ENCODE measurements at regions not wholly inside any gene's neighbourhood (a gene's known extent, or its start where the extent isn't known, plus 50 kb on each side); places are given as distances from the start of the nearest gene placed in this dataset.
"Not testable (repeated sequence)": the region's sequence is repeated elsewhere in the genome, so short reads cannot be mapped to it uniquely, and the experiment has no call there.

- DNase-seq, result not testable (repeated sequence)
Observed at GRCh38 chr1:228611707-228612106, 123.6 kb upstream of the RHOU start.

DNA sequence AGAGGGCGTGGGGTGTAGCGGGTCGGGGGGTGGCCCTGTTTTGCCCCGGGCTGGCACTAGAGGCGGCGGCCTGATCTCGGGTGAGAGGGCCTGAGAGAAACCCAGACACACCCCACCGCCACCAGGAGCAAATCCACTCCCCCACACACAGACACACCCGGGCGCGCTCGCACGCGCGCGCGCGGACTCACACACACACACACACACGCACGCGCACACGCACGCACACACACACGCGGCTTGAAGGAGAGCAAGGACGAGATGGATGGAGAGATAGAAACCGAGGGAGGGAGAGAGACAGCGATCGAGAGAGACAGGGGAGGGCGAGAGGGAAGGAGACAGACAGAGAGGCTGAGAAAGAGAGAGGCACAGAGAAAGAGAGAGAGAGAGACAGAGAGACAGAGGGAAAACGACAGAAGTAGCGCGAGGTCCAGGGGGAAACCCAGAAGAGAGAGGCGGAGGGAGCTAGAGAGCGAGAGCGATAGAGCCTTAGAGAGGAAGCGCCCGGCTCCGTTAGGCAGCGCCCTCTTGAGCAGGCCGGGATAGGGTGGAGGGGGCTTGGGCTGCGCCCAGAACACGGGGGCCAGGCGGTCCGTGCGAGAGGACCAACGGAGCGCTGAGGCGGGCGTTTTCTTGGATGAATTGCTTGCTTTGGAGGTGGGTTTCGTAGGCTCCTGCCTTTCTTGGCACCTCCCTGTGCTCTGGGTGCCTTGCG is 113.1 kb upstream of the RHOU start:
- not testable (repeated sequence) for DNase-seq

DNA sequence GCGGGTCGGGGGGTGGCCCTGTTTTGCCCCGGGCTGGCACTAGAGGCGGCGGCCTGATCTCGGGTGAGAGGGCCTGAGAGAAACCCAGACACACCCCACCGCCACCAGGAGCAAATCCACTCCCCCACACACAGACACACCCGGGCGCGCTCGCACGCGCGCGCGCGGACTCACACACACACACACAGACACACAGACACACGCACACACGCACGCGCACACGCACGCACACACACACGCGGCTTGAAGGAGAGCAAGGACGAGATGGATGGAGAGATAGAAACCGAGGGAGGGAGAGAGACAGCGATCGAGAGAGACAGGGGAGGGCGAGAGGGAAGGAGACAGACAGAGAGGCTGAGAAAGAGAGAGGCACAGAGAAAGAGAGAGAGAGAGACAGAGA is 108.8 kb upstream of the RHOU start:
- not testable (repeated sequence) for DNase-seq

DNA sequence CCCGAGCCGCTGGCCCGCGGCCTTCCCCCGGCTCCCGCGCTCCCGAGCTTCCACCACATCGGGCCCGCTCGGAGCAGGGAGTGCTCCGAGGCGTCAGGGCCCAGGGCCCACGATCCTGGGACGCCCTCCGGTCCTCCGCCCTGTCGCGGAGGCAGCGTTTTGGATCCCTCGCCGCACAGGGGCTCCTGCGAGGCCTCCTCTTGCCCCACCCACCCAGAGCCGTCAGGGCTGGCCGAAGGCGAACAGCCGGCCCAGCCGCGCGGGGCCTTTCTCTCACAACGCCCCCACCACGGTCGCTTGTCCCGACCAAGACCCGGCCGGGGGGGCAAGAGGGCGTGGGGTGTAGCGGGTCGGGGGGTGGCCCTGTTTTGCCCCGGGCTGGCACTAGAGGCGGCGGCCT is 102.4 kb upstream of the RHOU start:
- DNase-seq, result not testable (repeated sequence)

DNA sequence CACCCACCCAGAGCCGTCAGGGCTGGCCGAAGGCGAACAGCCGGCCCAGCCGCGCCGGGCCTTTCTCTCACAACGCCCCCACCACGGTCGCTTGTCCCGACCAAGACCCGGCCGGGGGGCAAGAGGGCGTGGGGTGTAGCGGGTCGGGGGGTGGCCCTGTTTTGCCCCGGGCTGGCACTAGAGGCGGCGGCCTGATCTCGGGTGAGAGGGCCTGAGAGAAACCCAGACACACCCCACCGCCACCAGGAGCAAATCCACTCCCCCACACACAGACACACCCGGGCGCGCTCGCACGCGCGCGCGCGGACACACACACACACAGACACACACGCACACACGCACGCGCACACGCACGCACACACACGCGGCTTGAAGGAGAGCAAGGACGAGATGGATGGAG is 100.0 kb upstream of the RHOU start:
- DNase-seq, result not testable (repeated sequence)

DNA sequence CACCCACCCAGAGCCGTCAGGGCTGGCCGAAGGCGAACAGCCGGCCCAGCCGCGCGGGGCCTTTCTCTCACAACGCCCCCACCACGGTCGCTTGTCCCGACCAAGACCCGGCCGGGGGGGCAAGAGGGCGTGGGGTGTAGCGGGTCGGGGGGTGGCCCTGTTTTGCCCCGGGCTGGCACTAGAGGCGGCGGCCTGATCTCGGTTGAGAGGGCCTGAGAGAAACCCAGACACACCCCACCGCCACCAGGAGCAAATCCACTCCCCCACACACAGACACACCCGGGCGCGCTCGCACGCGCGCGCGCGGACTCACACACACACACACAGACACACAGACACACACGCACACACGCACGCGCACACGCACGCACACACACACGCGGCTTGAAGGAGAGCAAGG is 97.8 kb upstream of the RHOU start:
- DNase-seq, result not testable (repeated sequence)

DNA sequence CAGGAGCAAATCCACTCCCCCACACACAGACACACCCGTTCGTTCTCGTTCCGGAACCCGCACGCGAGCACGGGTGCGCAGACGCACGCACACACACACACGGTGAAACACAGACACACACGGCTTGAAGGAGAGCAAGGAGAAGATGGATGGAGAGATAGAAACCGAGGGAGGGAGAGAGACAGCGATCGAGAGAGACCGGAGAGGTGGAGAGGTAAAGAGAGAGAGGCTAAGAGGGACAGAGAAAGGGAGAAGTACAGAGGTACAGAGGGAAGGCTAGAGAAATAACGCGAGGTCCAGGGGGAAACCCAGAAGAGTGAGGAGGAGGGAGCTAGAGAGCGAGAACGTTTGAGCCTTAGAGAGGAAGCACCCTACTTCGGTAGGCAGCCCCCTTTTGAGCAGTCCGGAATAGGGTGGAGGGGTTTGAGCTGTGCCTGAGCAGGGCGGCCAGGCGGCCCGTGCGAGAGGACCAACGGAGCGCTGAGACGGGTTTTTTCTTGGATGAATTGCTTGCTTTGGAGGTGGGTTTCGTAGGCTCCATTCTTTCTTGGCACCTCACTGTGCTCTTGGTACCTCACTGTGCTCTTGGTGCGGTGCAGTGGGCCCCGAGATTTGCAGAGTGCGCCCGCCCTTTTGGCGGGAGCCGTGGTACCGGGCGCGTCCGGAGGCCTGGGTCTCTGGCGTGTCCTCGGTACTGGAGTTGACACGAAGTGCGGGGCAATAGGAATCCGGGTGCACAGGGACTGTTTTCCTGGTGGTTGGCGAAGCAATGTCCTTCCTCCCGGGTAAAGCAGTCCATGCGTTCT is 88.4 kb upstream of the RHOU start:
- DNase-seq, result peak; percentile 13

DNA sequence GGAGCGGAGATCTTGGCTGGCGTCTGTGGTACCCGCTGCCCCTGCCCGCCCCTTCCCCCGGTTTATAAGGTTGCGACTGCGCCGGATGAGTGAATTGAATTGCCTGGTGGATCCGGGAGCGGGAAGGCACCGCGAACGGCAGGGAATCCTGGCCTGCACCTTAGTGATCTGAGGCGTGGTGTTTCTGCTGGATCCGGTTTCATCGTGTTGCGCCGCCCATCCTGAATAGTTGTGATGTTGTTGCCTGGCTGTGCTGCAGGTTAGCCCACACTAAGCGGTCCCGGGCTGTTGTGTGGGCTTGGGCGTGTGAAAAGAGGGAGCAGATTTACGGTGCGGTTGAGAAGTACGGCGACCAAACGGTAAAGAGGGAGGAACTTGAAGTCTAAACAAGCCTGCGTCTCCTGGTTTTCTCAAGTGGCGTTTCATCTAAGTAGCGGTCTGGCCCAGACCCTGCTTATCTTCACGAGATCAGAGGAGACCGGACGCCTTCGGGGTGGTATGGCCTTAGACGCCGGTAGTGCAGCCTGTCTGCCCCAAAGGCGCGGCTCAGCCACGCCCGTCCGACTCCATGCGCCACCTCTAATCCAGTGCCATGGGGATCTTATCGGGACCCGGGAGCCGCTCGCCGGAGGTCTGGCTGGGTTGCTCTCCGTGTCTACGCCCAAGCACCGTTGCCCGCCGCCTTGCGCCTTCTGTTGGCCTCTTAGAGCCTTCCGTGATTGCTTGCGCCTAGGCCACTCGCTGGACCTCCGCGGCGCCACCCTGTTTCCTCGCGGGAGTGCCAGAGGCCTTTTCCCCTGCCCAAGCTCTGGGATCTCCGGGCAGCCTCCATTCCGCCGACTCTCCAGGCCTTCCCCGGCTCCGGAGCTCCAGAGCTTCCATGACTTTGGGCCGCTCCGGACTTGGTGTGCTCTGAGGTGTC is 87.5 kb upstream of the RHOU start:
- no peak for DNase-seq

GRCh38 chr1:228648647-228649383 is 86.5 kb upstream of the RHOU start:
- DNase-seq, result no peak

- no peak for DNase-seq
Observed at GRCh38 chr1:228650141-228650540, 85.1 kb upstream of the RHOU start.

GRCh38 chr1:228650946-228651345 is 84.3 kb upstream of the RHOU start:
- no peak for DNase-seq

DNA sequence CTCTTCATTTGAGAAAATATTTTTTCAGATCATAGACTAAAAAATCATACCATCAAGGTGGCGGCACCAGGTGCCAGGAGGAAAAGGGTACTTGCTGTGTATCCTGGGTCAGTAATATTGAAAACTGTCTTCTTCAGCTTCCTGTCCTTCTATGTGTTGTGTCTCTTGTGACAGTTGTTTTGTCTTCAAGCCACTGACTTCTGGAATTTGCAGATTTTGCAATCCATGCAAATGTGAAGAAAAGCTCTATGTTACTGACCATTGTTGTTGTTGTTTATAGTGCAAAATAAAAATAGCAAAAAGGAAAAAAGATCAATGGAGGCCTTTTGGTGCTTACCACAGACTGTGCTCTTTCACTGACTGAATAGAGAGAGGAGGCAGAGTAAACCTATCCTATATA is 83.2 kb upstream of the RHOU start:
- no peak for DNase-seq

- not testable (repeated sequence) for DNase-seq
Observed at GRCh38 chr1:228653057-228653456, 82.2 kb upstream of the RHOU start.

GRCh38 chr1:228653748-228654147 is 81.5 kb upstream of the RHOU start:
- no peak for DNase-seq

DNA sequence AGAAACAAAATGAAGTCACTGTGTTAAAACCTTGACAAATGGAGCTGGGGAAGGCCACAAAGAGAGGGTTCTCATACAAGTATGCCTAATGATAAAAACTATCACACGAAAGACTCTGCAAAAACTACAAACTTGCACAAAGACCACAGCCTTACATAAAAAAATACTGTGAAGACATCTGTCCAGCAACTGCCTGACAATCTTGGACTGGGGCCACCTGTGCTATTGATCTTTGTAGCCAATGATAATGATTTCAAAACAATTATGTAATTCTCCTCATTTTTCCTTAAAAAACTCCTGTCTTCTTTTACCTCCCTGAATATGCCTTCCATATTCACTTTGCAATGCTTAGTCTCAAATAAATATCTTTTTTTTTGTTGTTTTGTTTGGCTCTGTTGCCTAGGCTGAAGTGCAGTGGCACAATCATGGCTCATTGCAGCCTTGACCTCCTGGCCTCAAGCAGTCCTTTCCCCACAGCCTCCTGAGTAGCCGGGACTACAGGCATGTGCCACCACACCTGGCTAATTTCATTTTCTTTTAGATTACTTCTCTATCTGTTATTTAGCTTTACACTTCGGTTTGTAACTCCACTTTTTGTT is 79.4 kb upstream of the RHOU start:
- no peak for DNase-seq

DNA sequence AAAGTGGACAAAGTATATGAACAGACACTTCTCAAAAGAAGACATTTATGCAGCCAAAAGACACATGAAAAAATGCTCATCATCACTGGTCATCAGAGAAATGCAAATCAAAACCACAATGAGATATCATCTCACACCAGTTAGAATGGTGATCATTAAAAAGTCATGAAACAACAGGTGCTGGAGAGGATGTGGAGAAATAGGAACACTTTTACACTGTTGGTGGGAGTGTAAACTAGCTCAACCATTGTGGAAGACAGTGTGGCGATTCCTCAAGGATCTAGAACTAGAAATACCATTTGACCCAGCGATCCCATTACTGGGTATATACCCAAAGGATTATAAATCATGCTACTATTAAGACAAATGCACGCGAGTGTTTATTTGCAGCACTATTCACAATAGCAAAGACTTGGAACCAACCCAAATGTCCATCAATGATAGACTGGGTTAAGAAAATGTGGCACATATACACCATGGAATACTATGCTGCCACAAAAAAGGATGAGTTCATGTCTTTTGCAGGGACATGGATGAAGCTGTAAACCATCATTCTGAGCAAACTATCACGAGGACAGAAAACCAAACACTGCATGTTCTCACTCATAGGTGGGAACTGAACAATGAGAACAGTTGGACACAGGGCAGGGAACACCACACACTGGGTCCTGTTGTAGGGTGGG is 73.1 kb upstream of the RHOU start:
- DNase-seq, result not testable (repeated sequence)

DNA sequence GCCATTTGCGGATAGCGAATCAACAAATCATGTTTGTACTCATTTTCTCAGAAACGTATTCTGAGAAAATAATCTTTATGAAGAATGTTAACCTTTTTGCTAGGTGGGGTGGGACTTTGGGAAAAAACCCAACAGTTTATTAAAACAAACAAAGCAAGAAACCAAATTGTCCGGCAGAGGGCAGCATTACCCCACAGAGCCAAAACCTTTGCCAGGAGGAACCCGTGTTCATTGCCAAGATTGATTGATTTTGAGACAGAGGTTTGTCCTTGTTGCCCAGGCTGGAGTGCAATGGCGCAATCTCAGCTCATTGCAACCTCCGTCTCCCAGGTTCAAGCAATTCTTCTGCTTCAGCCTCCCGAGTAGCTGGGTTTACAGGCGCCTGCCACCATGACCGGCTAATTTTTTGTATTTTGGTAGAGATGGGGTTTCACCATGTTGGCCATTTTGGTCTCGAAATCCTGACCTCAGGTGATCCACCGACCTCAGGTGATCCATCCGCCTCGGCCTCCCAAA is 70.8 kb upstream of the RHOU start:
- DNase-seq, result peak; percentile 54

GRCh38 chr1:228666686-228667623 is 68.3 kb upstream of the RHOU start:
- DNase-seq, result no peak

DNA sequence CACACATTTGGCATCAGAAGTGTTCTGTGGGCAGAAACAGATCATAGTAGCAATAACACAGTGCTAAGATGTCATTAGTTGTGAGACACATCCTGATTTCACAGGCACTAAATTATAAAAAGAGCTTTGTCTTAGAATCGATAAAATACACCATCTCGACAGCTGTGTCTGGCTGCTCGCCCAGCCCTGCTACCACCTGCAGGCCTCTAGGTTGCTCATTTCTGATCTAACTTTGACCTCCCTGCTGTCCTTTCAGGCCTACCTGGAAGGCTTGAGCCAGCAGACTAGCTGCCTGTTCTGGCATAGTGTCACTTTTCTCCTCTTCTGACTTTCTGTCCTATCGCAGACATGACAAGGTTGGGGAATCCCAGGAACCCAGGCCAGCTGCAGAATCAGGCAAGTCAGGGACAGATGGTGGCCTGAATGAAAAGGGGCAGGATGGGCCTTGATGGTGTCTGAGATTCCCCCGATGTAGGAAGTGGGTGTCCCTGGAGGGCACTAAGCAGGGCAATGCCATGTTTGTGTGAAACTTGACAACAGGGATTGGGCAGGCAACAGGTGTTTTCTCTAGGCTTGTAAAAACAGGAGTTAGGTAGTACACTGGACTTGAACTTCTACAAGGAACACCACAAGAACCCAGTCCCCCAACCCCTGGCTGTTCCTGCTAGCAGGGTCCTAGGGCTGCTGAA is 66.6 kb upstream of the RHOU start:
- DNase-seq, result no peak

GRCh38 chr1:228669242-228669585 is 66.1 kb upstream of the RHOU start:
- no peak for DNase-seq
